ENCODE measurements at regions not wholly inside any gene's neighbourhood (a gene's known extent, or its start where the extent isn't known, plus 50 kb on each side); places are given as distances from the start of the nearest gene placed in this dataset.

DNA sequence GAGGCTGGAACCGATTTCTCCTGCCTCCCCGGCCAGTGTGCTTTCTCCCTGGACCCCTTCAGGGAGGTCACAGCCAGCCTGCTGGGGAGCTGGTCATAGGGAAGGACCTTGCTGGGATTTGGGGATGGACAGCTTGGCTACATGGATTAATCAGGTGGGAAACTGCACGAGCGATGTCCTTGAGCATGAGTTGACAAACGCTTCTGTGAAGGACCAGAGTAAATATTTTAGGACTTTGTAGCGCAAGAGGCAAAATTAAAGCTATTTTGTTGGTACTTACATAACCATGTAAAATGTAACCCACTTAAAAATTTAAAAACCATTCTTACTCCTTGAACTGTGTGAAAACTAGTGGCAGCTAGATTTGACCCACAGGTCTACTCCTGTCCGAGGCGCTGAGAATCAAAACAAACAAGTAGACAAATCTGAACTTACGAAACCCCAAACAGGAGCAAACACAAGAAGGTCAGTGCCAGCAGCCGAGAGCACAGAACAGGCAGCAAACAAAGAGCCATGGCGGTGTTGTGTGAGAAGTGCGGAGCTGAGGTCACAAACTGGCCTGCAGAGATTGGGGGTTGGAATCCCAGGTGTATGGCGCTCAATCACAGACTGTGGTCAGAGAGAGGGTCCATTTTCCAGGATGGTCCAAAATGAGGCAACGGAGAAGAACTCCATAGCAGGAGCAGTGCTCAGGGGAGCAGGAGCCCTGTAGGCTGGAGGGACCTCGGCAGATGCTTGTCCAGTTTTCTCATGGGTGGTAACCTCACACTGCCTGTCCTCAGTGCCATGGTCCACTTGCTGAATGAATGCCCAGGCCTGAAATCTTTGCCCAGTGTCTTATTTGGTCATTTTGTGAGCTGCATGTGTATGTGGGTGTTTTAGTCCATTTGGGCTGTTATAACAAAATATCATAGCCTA, 79.2 kb upstream of the CLMN start:
- TF ChIP-seq, protein P1, sequence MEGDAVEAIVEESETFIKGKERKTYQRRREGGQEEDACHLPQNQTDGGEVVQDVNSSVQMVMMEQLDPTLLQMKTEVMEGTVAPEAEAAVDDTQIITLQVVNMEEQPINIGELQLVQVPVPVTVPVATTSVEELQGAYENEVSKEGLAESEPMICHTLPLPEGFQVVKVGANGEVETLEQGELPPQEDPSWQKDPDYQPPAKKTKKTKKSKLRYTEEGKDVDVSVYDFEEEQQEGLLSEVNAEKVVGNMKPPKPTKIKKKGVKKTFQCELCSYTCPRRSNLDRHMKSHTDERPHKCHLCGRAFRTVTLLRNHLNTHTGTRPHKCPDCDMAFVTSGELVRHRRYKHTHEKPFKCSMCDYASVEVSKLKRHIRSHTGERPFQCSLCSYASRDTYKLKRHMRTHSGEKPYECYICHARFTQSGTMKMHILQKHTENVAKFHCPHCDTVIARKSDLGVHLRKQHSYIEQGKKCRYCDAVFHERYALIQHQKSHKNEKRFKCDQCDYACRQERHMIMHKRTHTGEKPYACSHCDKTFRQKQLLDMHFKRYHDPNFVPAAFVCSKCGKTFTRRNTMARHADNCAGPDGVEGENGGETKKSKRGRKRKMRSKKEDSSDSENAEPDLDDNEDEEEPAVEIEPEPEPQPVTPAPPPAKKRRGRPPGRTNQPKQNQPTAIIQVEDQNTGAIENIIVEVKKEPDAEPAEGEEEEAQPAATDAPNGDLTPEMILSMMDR (IDR thresholded peaks at IDR 0.05): no peak
- TF ChIP-seq POLR2A (IDR thresholded peaks at IDR 0.05): no peak

Data from uterus (tissue), 2 donors.